Upper lobe of left lung (tissue), 4 donors: ENCODE measurements at regions not wholly inside any gene's neighbourhood (a gene's known extent, or its start where the extent isn't known, plus 50 kb on each side); places are given as distances from the start of the nearest gene placed in this dataset.

Experiments used
- EP300 ChIP-seq, 4 donors: sonication (generic); formaldehyde crosslinking; IDR thresholded peaks; one replicate each; pipeline ENCODE4 v1.5.1; 2017; ENCODE audit warnings: antibody characterized with exemption in 4 of 4, control low read depth in 2 of 4
- POLR2A ChIP-seq, 4 donors: fragments of 450-650 bp; IDR thresholded peaks; one replicate each; pipeline ENCODE4 v1.5.1; 2016 to 2017; ENCODE audit warnings: antibody characterized with exemption in 4 of 4, mild to moderate bottlenecking in 2 of 4
- TF ChIP-seq, protein P1 (sequence below), 6 experiments: fragments of 450-650 bp in 4 of 6; fragments of 200-600 bp in 2 of 6; sonication (generic) in 2 of 6; IDR thresholded peaks; one replicate each; pipeline ENCODE4 v1.5.1; 2016 to 2019; ENCODE audit warnings: antibody characterized with exemption in 6 of 6

DNA sequence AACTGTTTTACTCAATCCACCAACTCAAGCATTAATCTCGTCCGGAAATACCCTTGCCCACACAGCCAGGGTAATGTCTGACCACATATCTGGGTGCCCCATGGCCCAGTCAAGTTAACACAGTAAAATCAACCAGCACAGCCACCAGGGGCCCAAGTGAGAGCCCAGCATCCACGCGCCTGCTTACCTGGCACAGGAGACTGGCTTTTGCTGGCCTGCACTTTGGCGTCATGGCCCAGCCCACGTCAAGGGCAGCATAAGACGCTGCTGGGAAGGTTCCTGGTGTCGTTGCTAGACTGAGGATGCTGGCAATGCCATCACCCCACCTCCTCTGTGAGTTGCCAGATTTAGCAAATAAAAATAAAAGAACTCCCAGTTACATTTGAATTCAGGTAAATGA, 53.6 kb upstream of the BCL11B start:
- TF ChIP-seq, protein P1, sequence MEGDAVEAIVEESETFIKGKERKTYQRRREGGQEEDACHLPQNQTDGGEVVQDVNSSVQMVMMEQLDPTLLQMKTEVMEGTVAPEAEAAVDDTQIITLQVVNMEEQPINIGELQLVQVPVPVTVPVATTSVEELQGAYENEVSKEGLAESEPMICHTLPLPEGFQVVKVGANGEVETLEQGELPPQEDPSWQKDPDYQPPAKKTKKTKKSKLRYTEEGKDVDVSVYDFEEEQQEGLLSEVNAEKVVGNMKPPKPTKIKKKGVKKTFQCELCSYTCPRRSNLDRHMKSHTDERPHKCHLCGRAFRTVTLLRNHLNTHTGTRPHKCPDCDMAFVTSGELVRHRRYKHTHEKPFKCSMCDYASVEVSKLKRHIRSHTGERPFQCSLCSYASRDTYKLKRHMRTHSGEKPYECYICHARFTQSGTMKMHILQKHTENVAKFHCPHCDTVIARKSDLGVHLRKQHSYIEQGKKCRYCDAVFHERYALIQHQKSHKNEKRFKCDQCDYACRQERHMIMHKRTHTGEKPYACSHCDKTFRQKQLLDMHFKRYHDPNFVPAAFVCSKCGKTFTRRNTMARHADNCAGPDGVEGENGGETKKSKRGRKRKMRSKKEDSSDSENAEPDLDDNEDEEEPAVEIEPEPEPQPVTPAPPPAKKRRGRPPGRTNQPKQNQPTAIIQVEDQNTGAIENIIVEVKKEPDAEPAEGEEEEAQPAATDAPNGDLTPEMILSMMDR (IDR thresholded peaks at IDR 0.05): no peak
- no peak for TF ChIP-seq EP300 (IDR thresholded peaks at IDR 0.05)
- TF ChIP-seq POLR2A (IDR thresholded peaks at IDR 0.05): no peak
